GM12891 (cell line): ENCODE measurements at regions not wholly inside any gene's neighbourhood (a gene's known extent, or its start where the extent isn't known, plus 50 kb on each side); places are given as distances from the start of the nearest gene placed in this dataset.

ENCODE experiments used
- POLR2AphosphoS5 ChIP-seq: IDR thresholded peaks from 2 replicates; pipeline ENCODE4 v1.6.1; 2011; ENCODE audit warnings: low read depth, low read length, control low read depth
- POU2F2 ChIP-seq: IDR thresholded peaks from 2 replicates; pipeline ENCODE4 v1.6.1; 2011; ENCODE audit warnings: low read depth, mild to moderate bottlenecking, control low read depth, low read length, moderate library complexity

DNA sequence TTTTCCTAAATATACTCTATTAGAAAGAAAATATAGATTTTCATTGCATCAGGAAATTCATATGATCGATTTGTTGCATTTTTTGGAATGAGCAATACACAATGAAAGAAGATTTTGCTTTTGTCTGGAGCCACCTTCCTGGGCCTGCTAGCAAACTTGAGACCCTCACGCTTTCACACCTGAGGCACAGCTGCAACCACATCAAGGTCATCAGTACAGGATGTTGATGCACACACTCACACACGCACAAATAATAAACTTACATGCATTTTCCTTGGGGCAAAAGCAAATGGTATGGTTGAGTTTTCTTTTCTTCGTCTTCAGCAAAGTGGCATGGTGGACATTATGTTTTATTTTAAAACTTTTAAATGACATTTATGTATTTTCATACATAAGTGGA lies 64.8 kb upstream of the SATB1 start:
- TF ChIP-seq POU2F2 (no peak), POLR2AphosphoS5 (no peak)
